Bronchial epithelial cell (primary cell): ENCODE measurements at regions not wholly inside any gene's neighbourhood (a gene's known extent, or its start where the extent isn't known, plus 50 kb on each side); places are given as distances from the start of the nearest gene placed in this dataset.

Experiments
- DNase-seq: peaks from one replicate; pipeline ENCODE4 v3.0.0-alpha.2; 2010; ENCODE audit warnings: low read depth
- FAIRE-seq: peaks from 2 replicates; lab custom pipeline; 2011; peaks lifted over from hg19 to GRCh38; lab: Jason Lieb, UNC
- H3K27me3 ChIP-seq: 2 replicates; pipeline ENCODE4 v1.5.1; 2011; ENCODE audit warnings: low read length; ENCODE audit not compliant: control insufficient read depth, insufficient read depth
- H3K36me3 ChIP-seq: 2 replicates; pipeline ENCODE4 v1.5.1; 2011; ENCODE audit warnings: low read length; ENCODE audit not compliant: control insufficient read depth, insufficient read depth
- H3K4me3 ChIP-seq: 2 replicates; pipeline ENCODE4 v1.5.1; 2011; ENCODE audit warnings: mild to moderate bottlenecking, low read depth, low read length, control low read depth
- TF ChIP-seq, protein P1 (sequence below): IDR thresholded peaks from 2 replicates; pipeline ENCODE4 v1.5.1; 2011; ENCODE audit warnings: mild to moderate bottlenecking, moderate library complexity, low read length, control low read depth, inconsistent platforms; ENCODE audit not compliant: insufficient read depth, severe bottlenecking

DNA sequence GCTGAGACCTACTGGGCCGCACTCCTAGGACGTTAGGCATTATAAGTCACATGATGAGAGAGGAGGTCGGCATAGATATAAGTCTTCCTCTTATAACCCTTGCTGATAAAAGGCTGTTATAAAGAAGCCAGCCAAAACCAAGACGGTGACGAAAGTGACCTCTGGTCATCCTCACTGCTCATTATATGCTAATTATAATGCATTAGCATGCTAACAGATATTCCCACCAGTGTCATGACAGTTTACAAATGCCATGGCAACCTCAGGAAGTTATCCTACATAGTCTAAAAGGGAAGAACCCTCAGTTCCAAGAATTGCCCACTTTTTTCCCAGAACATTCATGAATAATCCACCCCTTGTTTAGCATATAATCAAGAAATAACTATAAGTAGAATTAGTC lies 222.4 kb downstream of the TLE1 start:
- TF ChIP-seq, protein P1, sequence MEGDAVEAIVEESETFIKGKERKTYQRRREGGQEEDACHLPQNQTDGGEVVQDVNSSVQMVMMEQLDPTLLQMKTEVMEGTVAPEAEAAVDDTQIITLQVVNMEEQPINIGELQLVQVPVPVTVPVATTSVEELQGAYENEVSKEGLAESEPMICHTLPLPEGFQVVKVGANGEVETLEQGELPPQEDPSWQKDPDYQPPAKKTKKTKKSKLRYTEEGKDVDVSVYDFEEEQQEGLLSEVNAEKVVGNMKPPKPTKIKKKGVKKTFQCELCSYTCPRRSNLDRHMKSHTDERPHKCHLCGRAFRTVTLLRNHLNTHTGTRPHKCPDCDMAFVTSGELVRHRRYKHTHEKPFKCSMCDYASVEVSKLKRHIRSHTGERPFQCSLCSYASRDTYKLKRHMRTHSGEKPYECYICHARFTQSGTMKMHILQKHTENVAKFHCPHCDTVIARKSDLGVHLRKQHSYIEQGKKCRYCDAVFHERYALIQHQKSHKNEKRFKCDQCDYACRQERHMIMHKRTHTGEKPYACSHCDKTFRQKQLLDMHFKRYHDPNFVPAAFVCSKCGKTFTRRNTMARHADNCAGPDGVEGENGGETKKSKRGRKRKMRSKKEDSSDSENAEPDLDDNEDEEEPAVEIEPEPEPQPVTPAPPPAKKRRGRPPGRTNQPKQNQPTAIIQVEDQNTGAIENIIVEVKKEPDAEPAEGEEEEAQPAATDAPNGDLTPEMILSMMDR: no peak
- Histone ChIP-seq H3K27me3 (no peaks in the 10 kb centered on the region), H3K4me3 (no peak overlapping the region), H3K36me3 (no peaks in the 10 kb centered on the region)
- no peak for DNase-seq
- FAIRE-seq: no peak

- H3K36me3 ChIP-seq: no peaks in the 10 kb centered on the region
- TF ChIP-seq, protein P1: no peak
- no peak for FAIRE-seq
- no peak for DNase-seq
- H3K4me3 ChIP-seq: no peak overlapping the region
- no peaks in the 10 kb centered on the region for H3K27me3 ChIP-seq
Measured at GRCh38 chr9:81465468-81466011, 223.8 kb downstream of the TLE1 start.

GRCh38 chr9:81462801-81463200 lies 226.5 kb downstream of the TLE1 start:
- TF ChIP-seq, protein P1: no peak
- FAIRE-seq: no peak

DNA sequence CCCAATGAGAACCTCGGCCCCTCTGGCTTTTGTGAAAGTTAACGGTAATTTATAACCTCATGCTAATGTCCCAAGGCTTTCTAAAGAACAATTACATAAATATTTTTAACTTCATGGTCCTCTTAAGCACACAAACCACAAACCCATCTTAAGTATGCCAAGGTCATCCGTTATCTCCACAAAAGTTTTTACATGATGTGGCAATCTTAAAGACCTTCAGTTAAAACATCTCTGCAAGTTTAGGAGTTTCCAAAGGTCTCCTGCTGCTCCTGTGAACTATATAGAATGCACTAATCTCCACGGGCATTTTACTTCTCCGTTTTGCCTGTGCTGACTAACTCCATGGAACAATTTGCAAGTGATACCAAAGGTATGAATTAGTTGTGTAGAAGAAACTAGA lies 228.2 kb downstream of the TLE1 start:
- TF ChIP-seq, protein P1: no peak
- no peak overlapping the region for H3K4me3 ChIP-seq
- DNase-seq (no peak), FAIRE-seq (no peak)
- no peaks in the 10 kb centered on the region for H3K36me3 ChIP-seq
- no peaks in the 10 kb centered on the region for H3K27me3 ChIP-seq

More at GRCh38 chr9:81462801-81463200, 226.5 kb downstream of the TLE1 start:
- no peak overlapping the region for H3K4me3 ChIP-seq
- no peaks in the 10 kb centered on the region for H3K36me3 ChIP-seq
- no peaks in the 10 kb centered on the region for H3K27me3 ChIP-seq
- DNase-seq: no peak

DNA sequence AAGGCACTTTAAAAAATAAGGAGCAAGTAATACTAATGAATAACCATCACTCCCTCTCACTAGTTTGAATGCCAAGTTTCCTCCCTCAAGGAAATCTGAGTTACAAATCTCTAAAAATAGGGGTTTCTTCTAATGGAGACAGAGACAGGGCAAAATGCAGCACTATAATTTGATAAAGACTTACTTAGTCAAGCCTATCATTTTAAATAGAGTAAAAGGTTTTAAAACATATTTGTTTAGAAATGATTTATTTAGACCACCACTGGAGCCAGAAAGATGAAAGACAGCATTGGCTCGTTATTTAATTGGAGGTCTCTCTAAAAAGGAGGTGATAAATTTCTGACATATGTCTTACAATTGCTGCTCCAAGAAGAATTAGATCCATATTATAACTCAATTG lies 228.7 kb downstream of the TLE1 start:
- DNase-seq: no peak
- no peak for FAIRE-seq
- no peaks in the 10 kb centered on the region for H3K27me3 ChIP-seq
- no peaks in the 10 kb centered on the region for H3K36me3 ChIP-seq
- H3K4me3 ChIP-seq: no peak overlapping the region
- TF ChIP-seq, protein P1: no peak

DNA sequence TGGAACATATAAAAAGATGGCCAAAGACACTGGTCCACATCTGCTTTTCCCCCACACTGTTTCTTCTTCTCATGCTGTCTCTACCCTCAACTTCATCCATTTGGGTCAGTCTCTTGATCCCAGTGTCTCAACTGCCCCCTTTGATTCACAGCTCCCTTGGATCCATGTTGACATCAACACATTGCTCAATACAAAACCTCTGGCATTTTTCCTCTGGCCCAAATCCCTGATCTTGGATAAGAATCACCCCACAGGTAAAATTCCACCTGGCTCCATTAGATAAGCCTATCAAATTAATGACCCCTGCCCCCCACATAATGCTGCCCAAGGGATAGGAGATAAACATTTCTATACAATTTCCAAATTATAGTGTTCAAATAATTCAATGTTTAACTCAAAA lies 229.8 kb downstream of the TLE1 start:
- Histone ChIP-seq H3K27me3 (no peaks in the 10 kb centered on the region), H3K4me3 (no peak overlapping the region), H3K36me3 (no peaks in the 10 kb centered on the region)
- TF ChIP-seq, protein P1: no peak
- FAIRE-seq (no peak), DNase-seq (no peak)
